PFSK-1 (cell line): ENCODE measurements at regions not wholly inside any gene's neighbourhood (a gene's known extent, or its start where the extent isn't known, plus 50 kb on each side); places are given as distances from the start of the nearest gene placed in this dataset.

Experiments
- FOXP2 ChIP-seq: optimal IDR thresholded peaks from 2 replicates; pipeline ENCODE3; 2011; ENCODE audit warnings: borderline replicate concordance, control low read depth, inconsistent platforms; ENCODE audit not compliant: insufficient read depth; ENCODE audit errors: extremely low read length, extremely low read depth
- POLR2AphosphoS5 ChIP-seq: IDR thresholded peaks from 2 replicates; pipeline ENCODE4 v1.6.1; 2012; ENCODE audit warnings: low read depth, mild to moderate bottlenecking, control low read depth, low read length, moderate library complexity
- REST ChIP-seq, 2 experiments: IDR thresholded peaks; 2 replicates each; pipeline versions ENCODE4 v1.6.1 to v1.8.0; 2011 to 2012; ENCODE audit warnings: low read depth in 2 of 2, low read length in 2 of 2, control low read depth in 1 of 2, inconsistent platforms in 1 of 2, mild to moderate bottlenecking in 1 of 2, moderate library complexity in 1 of 2; ENCODE audit not compliant: insufficient read depth in 1 of 2
- SIN3A ChIP-seq: IDR thresholded peaks from 2 replicates; pipeline ENCODE4 v1.6.1; 2012; ENCODE audit warnings: mild to moderate bottlenecking, low read length, moderate library complexity, borderline replicate concordance; ENCODE audit not compliant: insufficient read depth
- TAF1 ChIP-seq: IDR thresholded peaks from 2 replicates; pipeline ENCODE4 v1.6.1; 2012; ENCODE audit warnings: low read length, control low read depth, borderline replicate concordance; ENCODE audit not compliant: insufficient read depth

- TF ChIP-seq REST (IDR thresholded peaks at IDR 0.05; ENCODE audit: insufficient read depth in 1 of 2, low read depth in 2 of 2, low read length in 2 of 2) (no peak), TAF1 (no peak), POLR2AphosphoS5 (no peak), FOXP2 (no peak), SIN3A (no peak)
Observed at GRCh38 chr4:58090539-58090938, 980.4 kb upstream of the IGFBP7 start.

GRCh38 chr4:58081356-58081755, 971.2 kb upstream of the IGFBP7 start:
- no peak for TF ChIP-seq TAF1
- no peak for TF ChIP-seq FOXP2
- TF ChIP-seq REST (IDR thresholded peaks at IDR 0.05; ENCODE audit: insufficient read depth in 1 of 2, low read depth in 2 of 2, low read length in 2 of 2), result no peak
- TF ChIP-seq POLR2AphosphoS5, result no peak
- TF ChIP-seq SIN3A, result no peak

GRCh38 chr4:58075724-58076123, 965.5 kb upstream of the IGFBP7 start:
- no peak for TF ChIP-seq FOXP2
- TF ChIP-seq TAF1, result no peak
- no peak for TF ChIP-seq REST (IDR thresholded peaks at IDR 0.05; ENCODE audit: insufficient read depth in 1 of 2, low read depth in 2 of 2, low read length in 2 of 2)
- no peak for TF ChIP-seq POLR2AphosphoS5
- TF ChIP-seq SIN3A, result no peak

GRCh38 chr4:58074382-58074781, 964.2 kb upstream of the IGFBP7 start:
- TF ChIP-seq REST (IDR thresholded peaks at IDR 0.05; ENCODE audit: insufficient read depth in 1 of 2, low read depth in 2 of 2, low read length in 2 of 2), result no peak
- no peak for TF ChIP-seq POLR2AphosphoS5
- no peak for TF ChIP-seq FOXP2
- TF ChIP-seq TAF1, result no peak
- no peak for TF ChIP-seq SIN3A

GRCh38 chr4:58070726-58071125, 960.5 kb upstream of the IGFBP7 start:
- TF ChIP-seq TAF1 (no peak), SIN3A (no peak), FOXP2 (no peak)
